ENCODE measurements at regions not wholly inside any gene's neighbourhood (a gene's known extent, or its start where the extent isn't known, plus 50 kb on each side); places are given as distances from the start of the nearest gene placed in this dataset.

DNA sequence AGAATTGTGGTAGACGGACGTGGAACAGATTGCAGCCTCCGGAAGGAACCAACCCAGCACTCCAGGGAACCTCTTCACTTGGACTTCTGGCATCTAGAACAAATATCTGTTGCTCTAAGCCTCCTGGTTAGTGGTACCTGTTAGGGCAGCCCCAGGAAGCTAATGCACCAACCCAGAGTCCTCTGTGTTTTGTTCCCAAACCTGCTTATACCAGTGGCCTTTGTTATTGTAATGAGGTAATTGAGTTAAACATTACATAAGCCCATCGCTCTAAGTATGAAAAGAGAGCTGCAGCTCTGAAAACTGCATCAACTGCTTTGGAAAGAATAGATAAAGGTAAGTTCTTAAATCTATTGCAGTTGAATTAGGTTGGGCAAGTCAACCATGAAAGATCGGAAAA lies 516.7 kb downstream of the NPHP4 start:
- no peak for DNase-seq (ENCODE audit: low read depth in 2 of 2)

DNA sequence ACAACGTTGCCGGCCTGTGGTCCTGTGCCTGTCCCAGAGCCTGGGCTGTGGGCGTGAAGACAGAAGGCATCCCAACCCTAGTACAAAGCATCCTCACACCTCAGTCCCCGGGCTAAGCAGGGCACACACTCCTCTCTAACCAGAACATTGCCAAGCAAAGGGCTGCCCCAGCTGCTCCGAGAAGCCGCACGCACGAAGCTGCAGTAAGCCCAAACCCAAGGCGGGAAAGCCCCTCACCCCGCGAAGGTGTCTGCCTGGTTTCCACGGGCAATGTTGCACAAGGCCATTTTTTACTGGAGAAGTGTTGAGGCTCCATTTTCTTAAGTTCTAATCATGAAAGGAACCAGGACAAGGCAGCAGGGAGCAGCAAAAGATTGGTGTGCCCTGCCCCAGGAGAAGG lies 519.0 kb downstream of the NPHP4 start:
- DNase-seq (ENCODE audit: low read depth in 2 of 2): no peak

DNA sequence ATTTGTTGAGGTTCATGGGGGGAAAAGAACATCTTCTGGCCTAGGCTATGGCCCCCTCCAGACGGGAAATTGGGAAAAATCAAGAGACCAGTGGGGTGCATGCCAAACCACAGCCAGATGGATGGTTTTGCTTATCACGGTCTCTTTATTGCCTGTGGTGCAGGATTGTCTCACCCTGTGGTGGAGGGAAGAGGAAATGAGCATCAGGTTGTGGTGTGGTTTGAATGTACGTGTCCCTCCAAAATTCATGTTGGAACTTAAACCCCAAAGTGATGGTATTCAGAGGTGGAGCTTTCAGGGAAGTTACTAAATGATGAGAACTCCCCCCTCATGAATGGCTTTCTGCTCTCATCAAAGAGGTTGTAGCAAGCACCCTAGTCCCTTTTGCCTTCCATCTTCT lies 525.7 kb downstream of the NPHP4 start:
- no peak for DNase-seq (ENCODE audit: low read depth in 2 of 2)

DNA sequence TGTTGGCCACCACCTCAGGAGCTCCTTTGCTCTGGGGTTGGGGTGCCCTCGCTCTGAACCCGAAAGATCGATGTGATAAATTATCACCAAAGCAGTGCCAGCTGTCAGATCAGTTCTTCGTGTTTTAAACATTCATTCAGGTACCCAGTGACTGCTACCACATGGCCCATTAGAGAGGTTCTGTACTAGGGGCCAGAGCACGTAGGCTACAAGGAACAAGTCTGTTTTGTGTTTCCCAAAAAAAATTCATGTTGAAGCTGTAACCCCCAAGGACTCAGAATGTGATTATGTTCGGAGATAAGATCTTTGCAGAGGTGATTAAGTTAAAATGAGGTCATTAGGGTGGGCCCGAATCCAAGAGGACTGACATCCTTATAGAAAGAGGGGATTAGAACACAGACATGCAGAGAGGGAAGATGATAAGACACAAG lies 526.9 kb downstream of the NPHP4 start:
- DNase-seq (ENCODE audit: low read depth in 2 of 2): no peak

DNA sequence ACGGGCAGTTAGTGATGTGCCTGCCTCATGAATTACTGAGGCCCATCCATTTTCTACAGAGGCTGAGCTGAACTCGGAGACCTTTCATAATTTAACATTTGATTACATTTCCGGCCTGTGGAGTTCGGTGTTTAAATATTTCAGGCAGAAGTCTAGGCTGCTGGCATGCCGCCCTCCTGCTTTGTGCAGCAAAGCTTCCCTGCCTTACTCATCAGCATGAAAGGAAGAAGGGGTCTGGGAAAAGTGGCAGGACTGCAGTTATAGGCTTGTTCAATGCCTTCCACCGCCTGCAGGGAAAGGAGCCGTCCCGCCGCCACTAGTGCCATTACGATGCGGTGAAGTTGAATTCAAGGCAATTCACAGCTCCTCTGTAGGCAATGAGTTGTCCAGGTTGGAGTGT lies 527.9 kb downstream of the NPHP4 start:
- no peak for DNase-seq (ENCODE audit: low read depth in 2 of 2)

DNA sequence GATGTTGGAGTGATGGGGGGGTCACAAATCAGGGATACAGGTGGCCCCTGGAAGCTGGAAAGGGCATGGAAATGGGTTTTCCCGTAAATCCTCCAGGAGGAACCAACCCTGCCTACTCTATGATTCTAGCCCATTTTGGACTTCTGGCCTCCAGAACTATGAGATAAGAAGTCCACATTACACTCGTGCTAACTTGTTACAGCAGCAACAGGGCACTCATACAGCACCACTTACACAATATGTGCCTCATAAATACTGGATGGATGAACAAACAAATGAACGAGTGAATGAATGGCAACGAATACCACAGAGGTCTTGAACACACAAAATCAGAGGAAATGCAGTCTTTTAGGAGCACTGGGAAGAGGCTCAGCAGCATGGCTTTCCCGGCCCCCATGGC lies 531.3 kb downstream of the NPHP4 start:
- no peak for DNase-seq (ENCODE audit: low read depth in 2 of 2)

DNA sequence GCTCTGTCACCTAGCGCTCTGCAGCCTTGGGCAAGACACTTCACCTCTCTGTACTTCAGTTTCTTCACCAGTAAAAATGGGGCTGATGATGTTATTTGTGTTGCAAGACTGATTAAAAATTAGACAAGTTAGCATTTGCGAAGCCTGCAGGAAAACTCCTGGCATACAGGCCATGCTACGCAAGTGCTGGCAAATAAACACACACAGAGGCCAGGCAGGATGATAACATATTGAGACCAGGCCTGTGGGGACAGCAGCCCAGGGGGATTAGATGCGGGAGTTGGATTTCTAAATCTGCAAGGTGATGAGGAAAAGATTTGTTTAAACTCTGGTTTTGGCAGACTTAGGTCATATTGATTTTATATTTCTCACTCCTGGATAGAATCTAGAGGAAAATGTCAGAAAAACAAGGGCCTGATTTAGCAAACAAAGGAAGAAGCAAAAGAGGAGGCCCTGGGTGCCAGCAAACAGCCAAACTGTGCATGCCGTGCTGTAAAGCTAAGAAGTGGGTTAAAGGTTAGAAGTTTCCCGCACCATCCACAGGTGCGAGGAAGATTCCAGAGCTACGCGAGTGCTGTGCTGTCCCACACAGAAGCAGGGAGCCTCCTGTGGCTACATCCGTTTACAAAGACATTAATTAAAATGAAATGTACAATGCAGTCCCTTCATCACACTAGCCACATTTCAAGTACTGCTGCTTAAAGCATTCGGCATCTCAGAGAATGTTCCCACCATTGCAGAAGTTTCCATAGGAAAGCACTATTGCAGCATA lies 532.2 kb downstream of the NPHP4 start:
- no peak for DNase-seq (ENCODE audit: low read depth in 2 of 2)

DNA sequence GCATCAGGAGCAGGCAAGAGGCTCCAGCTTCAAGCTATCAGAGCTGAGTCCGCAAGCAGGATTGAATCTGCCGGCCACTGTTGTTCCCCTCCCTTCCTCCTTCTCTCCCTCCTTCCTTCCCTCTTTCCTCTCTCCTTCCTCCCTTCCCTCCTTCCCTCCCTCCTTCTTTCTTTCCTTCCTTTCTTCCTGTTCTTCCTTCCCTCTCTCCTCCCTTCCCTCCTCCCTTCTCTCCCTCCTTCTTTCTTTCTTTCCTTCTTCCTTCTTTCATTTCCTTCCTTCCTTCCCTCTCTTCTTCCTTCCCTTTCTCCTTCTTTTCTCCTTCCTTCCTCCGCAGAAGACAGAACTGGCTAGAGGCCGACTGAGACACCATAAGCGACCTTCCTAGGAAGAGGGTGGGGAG lies 534.0 kb downstream of the NPHP4 start:
- no peak for DNase-seq (ENCODE audit: low read depth in 2 of 2)

DNA sequence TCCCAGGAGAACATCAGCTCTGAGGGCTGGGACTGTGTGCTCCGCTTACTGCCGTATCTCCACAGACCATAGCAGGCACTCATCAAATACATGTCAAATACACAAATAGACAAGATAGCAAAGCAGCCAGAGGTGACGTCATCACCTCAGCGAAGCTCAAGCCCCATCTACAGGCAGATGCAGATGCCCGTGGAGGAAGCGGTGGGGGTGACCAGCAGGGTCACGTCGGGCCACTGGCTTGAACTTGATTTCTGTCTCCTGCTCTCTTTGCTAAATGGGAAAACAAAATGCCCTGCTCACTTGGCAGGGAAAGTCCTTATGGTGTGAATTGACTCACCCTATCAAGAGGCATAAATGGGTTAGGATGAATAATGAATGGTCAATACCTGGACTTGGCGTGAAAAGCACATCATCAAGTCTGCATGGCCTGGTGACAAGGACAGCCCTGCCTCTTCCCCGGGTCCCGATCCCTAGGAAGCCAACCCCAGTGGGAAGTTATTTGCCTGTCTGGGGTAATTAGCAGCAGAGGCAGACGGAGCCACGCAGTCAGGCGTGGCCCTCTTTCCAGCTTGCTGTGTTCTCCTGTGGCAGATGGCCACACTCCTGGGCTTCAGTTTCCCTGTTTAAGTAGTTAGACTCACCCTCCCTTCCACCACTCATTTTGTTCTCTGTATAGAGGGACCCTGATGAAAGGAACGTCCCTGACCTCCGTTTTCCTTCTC lies 536.0 kb downstream of the NPHP4 start:
- DNase-seq (ENCODE audit: low read depth in 2 of 2): no peak

DNA sequence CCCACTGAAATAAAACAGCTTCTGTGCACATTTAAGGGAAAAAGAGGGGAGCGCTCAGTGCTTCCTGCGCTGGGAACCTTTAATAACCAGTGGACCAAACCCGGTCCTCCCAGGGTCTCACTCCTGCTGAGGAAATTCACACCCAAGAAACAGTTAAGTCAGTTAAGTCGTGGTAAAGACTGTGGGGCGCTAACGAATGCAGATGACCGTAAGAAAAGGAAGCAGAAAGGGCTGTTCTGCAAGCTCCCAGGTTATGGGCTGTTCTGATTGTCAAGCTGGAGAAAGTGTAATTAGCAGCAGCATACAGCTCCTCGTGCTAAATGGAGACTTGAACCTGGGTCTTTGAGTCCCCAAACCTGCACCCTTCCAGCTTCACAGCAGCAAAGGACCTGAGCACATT lies 536.6 kb downstream of the NPHP4 start:
- DNase-seq (ENCODE audit: low read depth in 2 of 2): no peak

DNA sequence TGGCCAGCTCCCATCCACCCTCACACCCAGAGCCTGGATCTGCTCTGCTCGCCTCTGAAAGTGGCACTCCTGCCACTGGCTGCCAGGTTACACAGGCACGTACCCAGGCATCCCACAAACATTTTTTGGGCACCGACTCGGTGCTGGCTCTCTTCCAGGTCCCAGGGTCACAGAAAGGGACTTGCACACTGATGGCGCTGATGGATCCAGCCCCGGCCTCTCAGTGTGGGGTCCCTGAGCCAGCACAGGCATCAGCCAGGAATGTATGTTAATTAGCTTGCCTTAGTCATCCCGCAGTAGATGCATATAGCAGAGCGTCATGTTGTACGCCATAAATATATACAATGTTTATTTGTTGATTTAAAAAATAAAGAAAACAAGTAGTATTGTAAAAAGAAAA lies 537.2 kb downstream of the NPHP4 start:
- DNase-seq (ENCODE audit: low read depth in 2 of 2): no peak

DNA sequence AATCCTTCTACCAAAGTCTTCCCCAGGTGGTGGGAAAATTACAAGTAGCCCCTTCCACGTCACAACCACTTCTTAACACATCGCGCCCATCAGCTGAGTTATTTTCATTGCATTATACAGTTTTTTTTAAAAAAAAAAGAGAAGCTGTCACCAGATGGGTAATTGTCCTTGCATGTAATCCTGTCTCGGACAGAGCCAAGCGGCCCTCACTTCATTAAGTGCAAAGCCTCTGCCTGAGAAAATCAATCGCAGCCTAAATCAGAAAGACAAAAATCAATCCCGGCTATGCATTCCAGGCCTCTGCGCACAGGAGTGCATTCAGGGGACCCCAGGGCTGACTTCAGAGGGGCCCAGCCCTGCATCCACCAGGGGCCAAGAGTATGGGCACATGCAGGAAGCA lies 538.9 kb downstream of the NPHP4 start:
- DNase-seq (ENCODE audit: low read depth in 2 of 2): no peak

DNA sequence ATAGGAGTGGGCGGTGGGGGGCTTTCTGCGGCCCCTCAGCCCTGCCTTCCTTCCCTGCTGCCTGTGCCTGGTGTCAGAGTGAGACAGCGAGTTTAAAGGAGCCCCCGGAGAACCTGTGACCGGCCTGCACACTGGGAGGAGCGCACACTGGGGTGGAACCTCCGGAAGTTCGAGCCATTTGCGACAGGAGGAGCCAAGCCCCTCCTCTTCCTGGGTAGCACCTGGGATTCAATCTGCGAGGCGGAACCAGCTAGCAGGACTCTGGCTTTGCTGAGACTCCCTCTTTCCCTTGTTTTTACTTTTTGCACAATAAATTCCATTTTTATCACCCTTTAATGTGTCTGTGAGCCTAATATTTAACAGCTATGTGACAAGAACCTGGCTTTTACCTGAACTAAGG lies 540.6 kb downstream of the NPHP4 start:
- no peak for DNase-seq (ENCODE audit: low read depth in 2 of 2)

DNA sequence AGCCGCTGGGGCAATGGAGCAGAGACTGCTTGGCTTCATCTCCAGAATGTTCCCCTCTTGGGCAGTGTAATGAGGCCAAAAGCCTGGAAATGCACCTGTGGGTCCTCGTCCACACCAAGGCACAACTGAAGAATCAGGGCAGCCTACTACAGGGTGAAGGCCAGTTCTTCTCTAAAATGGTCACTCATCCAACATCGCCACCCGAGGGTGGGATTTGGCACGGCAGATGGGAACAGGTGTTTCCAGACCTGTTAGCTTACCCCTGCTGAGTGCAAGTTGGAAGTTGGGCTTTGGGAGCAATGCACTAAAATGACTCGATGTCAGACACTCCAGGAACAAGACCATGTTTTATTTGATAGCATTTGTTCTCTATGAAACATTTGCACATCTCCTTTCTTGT lies 543.7 kb downstream of the NPHP4 start:
- peak in 1 of 2 experiments; percentile 11 for DNase-seq (ENCODE audit: low read depth in 2 of 2)

DNA sequence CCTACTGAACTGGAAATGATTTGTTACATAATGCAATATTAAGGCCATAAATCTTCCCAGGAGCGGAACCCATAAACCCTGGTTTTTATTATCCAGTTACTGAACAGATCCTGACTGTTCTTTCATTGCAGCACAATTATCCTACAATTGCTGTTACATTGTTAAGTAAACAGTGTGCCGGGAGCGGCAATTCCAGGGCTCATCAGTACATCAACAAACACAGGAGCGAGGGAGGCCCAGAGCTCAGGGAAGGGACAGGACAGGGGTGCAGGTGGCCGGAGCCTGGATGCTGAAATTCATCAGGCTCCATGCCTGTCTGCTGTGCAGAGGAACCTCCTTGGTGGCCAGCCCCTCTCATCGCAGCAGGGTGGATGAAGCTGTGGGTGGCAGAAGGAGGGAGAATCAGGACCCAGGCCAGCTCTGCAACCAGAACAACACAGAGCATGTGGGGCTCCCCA lies 544.7 kb downstream of the NPHP4 start:
- no peak for DNase-seq (ENCODE audit: low read depth in 2 of 2)

DNA sequence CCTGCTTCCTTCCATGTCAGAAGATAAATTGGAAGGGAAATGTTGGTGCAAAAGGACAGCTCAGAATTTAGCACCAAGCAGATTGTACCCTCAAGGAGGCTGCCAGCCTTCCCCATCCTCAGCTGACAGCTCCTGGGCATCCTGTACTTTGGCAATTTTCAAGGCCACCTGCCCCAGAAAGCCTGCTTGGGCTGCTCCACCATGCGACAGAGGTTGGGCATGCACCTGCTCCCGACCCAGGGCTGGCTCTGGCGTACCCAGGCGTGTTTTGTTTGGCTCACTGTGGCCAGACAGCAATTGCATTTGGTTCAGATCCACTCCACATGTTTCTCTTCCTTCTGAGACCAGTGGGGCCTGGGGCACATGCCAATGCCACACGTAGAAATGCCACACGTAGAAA lies 547.8 kb downstream of the NPHP4 start:
- no peak for DNase-seq (ENCODE audit: low read depth in 2 of 2)

DNA sequence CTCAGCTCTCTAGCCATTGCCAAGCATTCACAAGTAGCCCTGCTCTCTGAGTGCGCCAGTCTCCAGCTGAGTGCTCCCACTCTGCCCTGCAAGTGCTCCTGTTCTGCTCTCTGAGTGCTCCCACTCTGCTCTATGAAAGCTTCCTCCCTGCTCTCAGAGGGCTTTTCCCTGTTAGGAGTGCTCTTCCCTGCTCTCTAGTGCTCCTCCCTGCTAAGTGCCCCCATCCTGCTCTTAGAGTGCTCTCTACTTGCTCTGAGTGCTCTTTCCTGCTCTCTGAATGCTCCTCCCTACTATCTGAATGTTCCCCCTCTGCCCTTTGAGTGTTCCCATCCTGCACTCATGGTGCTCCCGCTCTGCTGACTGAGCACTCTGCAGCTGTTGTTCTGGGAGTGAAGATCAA lies 555.4 kb downstream of the NPHP4 start:
- DNase-seq (ENCODE audit: low read depth in 2 of 2): no peak

DNA sequence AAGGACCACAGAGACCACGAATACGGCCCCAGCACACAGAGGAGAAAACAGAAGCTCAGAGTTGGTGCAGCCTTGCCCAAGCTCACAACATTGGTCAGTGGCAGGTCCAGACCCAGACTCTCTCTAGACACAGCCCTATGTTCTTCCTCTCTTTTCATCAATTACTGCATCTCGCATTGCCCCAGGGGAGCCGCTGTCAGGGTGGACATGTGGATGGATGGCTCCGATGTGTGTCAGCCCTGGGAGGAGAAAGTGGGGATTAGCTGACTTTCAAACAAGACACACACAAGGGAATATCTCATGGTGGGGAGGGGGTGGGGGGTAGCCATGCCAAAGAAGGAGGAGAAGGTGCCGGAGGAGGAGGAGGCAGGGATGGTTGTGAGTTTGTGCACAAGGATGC lies 556.8 kb downstream of the NPHP4 start:
- DNase-seq (ENCODE audit: low read depth in 2 of 2): no peak

DNA sequence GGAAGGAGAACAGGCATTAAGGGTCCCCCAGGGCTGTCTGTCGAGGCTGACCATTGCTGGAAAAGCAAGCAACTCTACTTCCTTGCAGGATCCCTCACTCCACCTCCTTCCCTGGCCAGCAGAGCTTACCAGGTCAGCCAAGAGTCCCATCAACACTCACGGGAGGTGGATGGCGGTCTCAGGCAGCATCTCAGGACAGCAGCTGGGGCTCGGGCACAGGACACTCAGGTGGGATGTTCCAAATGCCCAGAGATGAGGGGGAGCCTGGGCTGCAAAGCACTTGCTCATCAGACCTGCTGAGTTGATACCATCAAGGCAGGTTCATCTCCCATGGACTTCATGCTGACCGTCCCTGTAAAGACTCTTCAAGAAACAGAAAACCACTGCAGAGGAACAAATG lies 559.8 kb downstream of the NPHP4 start:
- DNase-seq (ENCODE audit: low read depth in 2 of 2): no peak

DNA sequence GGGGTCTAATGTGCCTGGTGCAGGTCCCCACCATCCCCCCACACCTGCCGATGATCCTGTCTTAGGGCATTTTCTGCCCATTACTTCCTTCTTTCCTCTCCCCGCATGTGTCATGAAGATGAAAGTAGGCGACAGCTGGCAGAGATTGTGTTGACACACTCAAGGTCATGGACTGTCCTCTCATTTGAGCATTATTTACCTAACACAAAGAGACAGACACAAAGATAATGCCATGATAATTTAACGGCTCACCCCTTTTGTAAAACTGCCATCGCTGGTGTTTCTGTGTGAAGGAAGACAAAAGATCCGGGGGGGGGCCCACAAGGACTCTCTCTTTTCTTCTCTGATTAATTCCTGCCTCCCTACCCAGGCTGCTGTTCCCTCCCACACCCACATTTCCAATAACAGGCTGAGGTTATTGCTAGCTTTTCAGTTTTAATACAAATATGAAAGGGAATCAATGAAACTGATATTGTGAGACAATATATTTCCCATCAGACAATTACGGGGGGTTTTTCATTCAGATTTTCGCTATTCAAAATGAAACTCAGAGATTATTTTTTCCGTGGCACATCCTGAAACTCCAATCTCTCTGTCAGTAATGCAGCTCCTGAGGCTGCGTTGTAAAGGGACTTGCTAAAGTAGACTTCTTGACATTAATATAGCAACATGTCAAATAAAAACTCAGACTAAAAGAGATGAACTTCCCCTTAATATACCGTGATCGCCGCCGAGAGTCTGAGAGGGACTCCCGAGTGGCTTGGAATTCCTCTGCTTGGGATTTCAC lies 561.1 kb downstream of the NPHP4 start:
- no peak for DNase-seq (ENCODE audit: low read depth in 2 of 2)

DNA sequence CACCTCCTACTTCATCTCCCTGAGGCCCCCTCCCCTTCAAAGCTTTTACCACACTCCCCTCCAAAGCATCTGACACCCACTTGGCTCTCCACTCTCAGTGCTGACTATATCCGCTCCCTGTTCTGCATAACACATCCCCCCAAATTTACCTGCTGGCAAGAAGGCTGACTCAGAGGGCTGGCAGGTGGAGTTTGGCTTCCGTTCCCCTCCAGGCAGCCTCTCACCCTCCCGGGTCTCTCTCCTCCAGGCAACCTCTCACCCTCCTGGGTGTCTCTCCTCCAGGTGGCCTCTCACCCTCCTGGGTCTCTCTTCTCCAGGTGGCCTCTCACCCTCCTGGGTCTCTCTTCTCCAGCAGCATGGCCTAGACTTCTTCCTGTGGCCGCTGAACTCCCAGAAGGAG lies 562.1 kb downstream of the NPHP4 start:
- DNase-seq (ENCODE audit: low read depth in 2 of 2): no peak

DNA sequence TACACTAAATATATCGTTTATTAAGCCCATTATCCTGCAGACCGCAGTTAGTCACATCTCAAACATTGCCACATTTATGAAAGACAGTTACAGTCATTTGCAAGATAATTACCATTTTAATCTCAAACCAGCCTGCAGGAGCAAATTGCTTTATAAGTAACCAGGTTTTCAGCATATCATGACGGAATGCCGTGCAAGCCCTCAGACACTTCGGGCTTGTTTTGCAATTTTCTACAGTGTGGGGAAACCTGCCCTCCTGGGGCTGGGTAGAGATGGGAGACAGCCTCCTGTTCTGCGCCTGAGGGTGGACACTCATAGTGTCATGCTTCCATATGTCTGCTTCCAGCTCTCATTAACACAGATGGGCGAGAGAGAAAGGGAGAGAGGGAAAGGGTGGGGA lies 563.9 kb downstream of the NPHP4 start:
- no peak for DNase-seq (ENCODE audit: low read depth in 2 of 2)

Data from stimulated activated CD4-positive, alpha-beta T cell treated with anti-CD3 and anti-CD28 coated beads, Interleukin-12 subunit alpha, Interleukin-12 subunit beta, amount 100 ng/mL, for 24 hours (primary cell).